HepG2 (cell line): ENCODE measurements at regions not wholly inside any gene's neighbourhood (a gene's known extent, or its start where the extent isn't known, plus 50 kb on each side); places are given as distances from the start of the nearest gene placed in this dataset.

Experiments
- AGO1 ChIP-seq: fragments of 200-400 bp; formaldehyde crosslinking; IDR thresholded peaks from 2 replicates; pipeline ENCODE4 v1.6.1; 2017; ENCODE audit warnings: mild to moderate bottlenecking, low read depth, low read length, moderate library complexity; ENCODE audit not compliant: poor library complexity, severe bottlenecking
- CCDC6 ChIP-seq: sonication (generic); formaldehyde crosslinking; IDR thresholded peaks from 2 replicates; pipeline ENCODE4 v1.8.1; 2022; ENCODE audit warnings: mild to moderate bottlenecking, missing genetic modification reagents, moderate library complexity
- KLF13 ChIP-seq: sonication (generic); formaldehyde crosslinking; IDR thresholded peaks from 2 replicates; pipeline ENCODE4 v1.4.0; 2020; ENCODE audit warnings: mild to moderate bottlenecking, missing genetic modification reagents
- KLF16 ChIP-seq, 2 experiments: sonication (generic) in 1 of 2; formaldehyde crosslinking in 1 of 2; IDR thresholded peaks; 2 replicates each; pipeline versions ENCODE4 v1.6.1 to v1.8.0; 2016 to 2023; ENCODE audit warnings: missing genetic modification reagents in 2 of 2, missing compliant biosample characterization in 1 of 2
- MIER3 ChIP-seq: IDR thresholded peaks from 2 replicates; pipeline ENCODE4 v1.6.1; 2016; ENCODE audit warnings: missing compliant biosample characterization, borderline replicate concordance
- RORA ChIP-seq: sonication (generic); formaldehyde crosslinking; IDR thresholded peaks from 2 replicates; pipeline ENCODE4 v1.5.0; 2020; ENCODE audit warnings: mild to moderate bottlenecking, missing genetic modification reagents, moderate library complexity
- SMARCC2 ChIP-seq: fragments of 450-650 bp; IDR thresholded peaks from 2 replicates; pipeline ENCODE4 v1.6.1; 2017; ENCODE audit warnings: antibody characterized with exemption, mild to moderate bottlenecking
- ZMAT3 ChIP-seq: sonication (generic); formaldehyde crosslinking; conservative IDR thresholded peaks from 2 replicates; pipeline ENCODE4 v1.7.0; 2021; ENCODE audit warnings: missing genetic modification reagents
- ZMYM4 ChIP-seq: sonication (generic); formaldehyde crosslinking; IDR thresholded peaks from 2 replicates; pipeline ENCODE4 v1.8.1; 2023; ENCODE audit warnings: mild to moderate bottlenecking, missing genetic modification reagents
- ZNF17 ChIP-seq: sonication (generic); formaldehyde crosslinking; IDR thresholded peaks from 2 replicates; pipeline ENCODE4 v1.5.0; 2020; ENCODE audit warnings: mild to moderate bottlenecking, missing genetic modification reagents
- ZNF225 ChIP-seq: sonication (generic); formaldehyde crosslinking; IDR thresholded peaks from 2 replicates; pipeline ENCODE4 v1.4.0; 2020; ENCODE audit warnings: mild to moderate bottlenecking, missing genetic modification reagents
- ZNF382 ChIP-seq: sonication (generic); formaldehyde crosslinking; IDR thresholded peaks from 2 replicates; pipeline ENCODE4 v1.5.0; 2020; ENCODE audit warnings: missing genetic modification reagents, mild to moderate bottlenecking, borderline replicate concordance
- ZNF605 ChIP-seq: sonication (generic); formaldehyde crosslinking; IDR thresholded peaks from 2 replicates; pipeline ENCODE4 v1.8.0; 2022; ENCODE audit warnings: mild to moderate bottlenecking, missing genetic modification reagents
- ZNF703 ChIP-seq: sonication (generic); formaldehyde crosslinking; IDR thresholded peaks from 2 replicates; pipeline ENCODE4 v1.5.1; 2020; ENCODE audit warnings: missing genetic modification reagents, mild to moderate bottlenecking, moderate library complexity, borderline replicate concordance
- ZNF724P ChIP-seq: sonication (generic); formaldehyde crosslinking; IDR thresholded peaks from 2 replicates; pipeline ENCODE4 v1.8.0; 2022; ENCODE audit warnings: missing genetic modification reagents, borderline replicate concordance
- ZNF781 ChIP-seq: sonication (generic); formaldehyde crosslinking; IDR thresholded peaks from 2 replicates; pipeline ENCODE4 v1.5.1; 2020; ENCODE audit warnings: borderline replicate concordance, mild to moderate bottlenecking, missing genetic modification reagents; ENCODE audit errors: not compliant biosample characterization
- ZSCAN25 ChIP-seq: sonication (generic); formaldehyde crosslinking; IDR thresholded peaks from 2 replicates; pipeline ENCODE4 v1.8.0; 2022; ENCODE audit warnings: mild to moderate bottlenecking, missing genetic modification reagents
- TF ChIP-seq, protein P1 (sequence below): sonication (generic); formaldehyde crosslinking; IDR thresholded peaks from 2 replicates; pipeline ENCODE4 v1.5.1; 2020; ENCODE audit warnings: missing genetic modification reagents, mild to moderate bottlenecking, borderline replicate concordance
- TF ChIP-seq, protein P2 (sequence below): IDR thresholded peaks from 2 replicates; pipeline ENCODE4 v1.6.1; 2016; ENCODE audit warnings: missing compliant biosample characterization, missing genetic modification reagents, borderline replicate concordance
- TF ChIP-seq, protein P3 (sequence below): sonication (generic); formaldehyde crosslinking; IDR thresholded peaks from 2 replicates; pipeline ENCODE4 v1.8.1; 2023; ENCODE audit warnings: missing genetic modification reagents, mild to moderate bottlenecking, borderline replicate concordance
- TF ChIP-seq, protein P4 (sequence below): sonication (generic); formaldehyde crosslinking; IDR thresholded peaks from 2 replicates; pipeline ENCODE4 v1.4.0; 2020; ENCODE audit warnings: missing genetic modification reagents, borderline replicate concordance

DNA sequence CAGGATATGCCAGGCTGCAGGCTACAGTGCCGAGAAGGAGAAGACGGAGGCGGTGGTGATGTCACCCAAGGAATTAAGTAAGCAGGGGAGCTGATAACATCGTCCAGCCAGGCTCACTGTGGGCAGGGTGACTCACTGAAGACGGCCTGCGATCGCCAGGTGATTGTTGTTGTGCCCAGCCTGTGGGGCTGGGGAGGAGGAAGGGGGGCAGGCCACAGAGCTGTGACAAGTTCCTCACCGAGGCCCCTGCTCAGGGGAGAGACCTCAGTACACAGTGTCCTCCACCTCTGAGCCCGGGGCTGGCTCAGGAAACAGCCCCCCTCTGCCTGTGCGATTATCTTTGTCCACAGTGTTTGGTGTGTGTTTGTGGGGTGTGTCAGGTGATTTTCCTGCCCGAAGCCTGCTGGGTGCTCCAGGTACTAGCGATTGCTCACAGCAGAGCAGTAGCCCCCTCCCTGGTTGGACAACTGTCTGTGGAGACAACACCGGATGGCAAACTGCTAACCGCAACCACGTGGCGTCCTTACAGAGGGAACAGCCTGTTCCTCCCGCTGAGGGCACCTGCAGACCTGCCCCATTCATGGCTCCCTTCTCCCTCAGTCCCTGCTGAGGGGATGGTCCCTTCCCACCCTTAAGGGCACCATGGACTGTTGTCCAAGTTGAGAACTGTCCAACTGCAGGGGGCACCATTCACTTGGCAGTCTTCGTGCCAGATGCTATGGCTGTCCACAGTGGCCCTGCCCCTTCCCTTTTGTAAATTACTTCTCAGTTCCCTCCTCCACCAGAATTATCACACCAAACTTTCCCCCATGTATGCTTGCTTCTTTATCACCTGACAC lies 95.1 kb downstream of the ZFP36L2 start (continued):
- TF ChIP-seq, protein P1, sequence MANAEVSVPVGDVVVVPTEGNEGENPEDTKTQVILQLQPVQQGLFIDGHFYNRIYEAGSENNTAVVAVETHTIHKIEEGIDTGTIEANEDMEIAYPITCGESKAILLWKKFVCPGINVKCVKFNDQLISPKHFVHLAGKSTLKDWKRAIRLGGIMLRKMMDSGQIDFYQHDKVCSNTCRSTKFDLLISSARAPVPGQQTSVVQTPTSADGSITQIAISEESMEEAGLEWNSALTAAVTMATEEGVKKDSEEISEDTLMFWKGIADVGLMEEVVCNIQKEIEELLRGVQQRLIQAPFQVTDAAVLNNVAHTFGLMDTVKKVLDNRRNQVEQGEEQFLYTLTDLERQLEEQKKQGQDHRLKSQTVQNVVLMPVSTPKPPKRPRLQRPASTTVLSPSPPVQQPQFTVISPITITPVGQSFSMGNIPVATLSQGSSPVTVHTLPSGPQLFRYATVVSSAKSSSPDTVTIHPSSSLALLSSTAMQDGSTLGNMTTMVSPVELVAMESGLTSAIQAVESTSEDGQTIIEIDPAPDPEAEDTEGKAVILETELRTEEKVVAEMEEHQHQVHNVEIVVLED (CRISPR knock-in tag): peak; percentile 32; the same call in 1 of the 2 replicates
- no peak for TF ChIP-seq SMARCC2
- 0 out of 2 replicates have a peak, but pooled peaks have one; percentile 36 for TF ChIP-seq CCDC6 (CRISPR knock-in tag)
- TF ChIP-seq, protein P2, sequence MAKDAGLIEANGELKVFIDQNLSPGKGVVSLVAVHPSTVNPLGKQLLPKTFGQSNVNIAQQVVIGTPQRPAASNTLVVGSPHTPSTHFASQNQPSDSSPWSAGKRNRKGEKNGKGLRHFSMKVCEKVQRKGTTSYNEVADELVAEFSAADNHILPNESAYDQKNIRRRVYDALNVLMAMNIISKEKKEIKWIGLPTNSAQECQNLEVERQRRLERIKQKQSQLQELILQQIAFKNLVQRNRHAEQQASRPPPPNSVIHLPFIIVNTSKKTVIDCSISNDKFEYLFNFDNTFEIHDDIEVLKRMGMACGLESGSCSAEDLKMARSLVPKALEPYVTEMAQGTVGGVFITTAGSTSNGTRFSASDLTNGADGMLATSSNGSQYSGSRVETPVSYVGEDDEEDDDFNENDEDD (CRISPR knock-in tag): peak; percentile 68; the same call in 1 of the 2 replicates
- no peak for TF ChIP-seq ZNF382 (CRISPR knock-in tag)
- TF ChIP-seq ZNF225 (CRISPR knock-in tag): 0 out of 2 replicates have a peak, but pooled peaks have one; percentile 30
- TF ChIP-seq, protein P3, sequence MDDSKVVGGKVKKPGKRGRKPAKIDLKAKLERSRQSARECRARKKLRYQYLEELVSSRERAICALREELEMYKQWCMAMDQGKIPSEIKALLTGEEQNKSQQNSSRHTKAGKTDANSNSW (CRISPR knock-in tag): no peak
- TF ChIP-seq AGO1: no peak
- TF ChIP-seq ZNF703 (CRISPR knock-in tag): no peak
- TF ChIP-seq ZSCAN25 (CRISPR knock-in tag): peak; percentile 89
- TF ChIP-seq RORA (CRISPR knock-in tag): no peak
- no peak; the same call in 1 of the 2 replicates for TF ChIP-seq ZNF605 (CRISPR knock-in tag)
- TF ChIP-seq ZMAT3 (CRISPR knock-in tag): 0 out of 2 replicates have a peak, but pooled peaks have one; percentile 50
- no peak for TF ChIP-seq ZNF17 (CRISPR knock-in tag)
- no peak for TF ChIP-seq KLF13 (CRISPR knock-in tag)
- TF ChIP-seq, protein P4, sequence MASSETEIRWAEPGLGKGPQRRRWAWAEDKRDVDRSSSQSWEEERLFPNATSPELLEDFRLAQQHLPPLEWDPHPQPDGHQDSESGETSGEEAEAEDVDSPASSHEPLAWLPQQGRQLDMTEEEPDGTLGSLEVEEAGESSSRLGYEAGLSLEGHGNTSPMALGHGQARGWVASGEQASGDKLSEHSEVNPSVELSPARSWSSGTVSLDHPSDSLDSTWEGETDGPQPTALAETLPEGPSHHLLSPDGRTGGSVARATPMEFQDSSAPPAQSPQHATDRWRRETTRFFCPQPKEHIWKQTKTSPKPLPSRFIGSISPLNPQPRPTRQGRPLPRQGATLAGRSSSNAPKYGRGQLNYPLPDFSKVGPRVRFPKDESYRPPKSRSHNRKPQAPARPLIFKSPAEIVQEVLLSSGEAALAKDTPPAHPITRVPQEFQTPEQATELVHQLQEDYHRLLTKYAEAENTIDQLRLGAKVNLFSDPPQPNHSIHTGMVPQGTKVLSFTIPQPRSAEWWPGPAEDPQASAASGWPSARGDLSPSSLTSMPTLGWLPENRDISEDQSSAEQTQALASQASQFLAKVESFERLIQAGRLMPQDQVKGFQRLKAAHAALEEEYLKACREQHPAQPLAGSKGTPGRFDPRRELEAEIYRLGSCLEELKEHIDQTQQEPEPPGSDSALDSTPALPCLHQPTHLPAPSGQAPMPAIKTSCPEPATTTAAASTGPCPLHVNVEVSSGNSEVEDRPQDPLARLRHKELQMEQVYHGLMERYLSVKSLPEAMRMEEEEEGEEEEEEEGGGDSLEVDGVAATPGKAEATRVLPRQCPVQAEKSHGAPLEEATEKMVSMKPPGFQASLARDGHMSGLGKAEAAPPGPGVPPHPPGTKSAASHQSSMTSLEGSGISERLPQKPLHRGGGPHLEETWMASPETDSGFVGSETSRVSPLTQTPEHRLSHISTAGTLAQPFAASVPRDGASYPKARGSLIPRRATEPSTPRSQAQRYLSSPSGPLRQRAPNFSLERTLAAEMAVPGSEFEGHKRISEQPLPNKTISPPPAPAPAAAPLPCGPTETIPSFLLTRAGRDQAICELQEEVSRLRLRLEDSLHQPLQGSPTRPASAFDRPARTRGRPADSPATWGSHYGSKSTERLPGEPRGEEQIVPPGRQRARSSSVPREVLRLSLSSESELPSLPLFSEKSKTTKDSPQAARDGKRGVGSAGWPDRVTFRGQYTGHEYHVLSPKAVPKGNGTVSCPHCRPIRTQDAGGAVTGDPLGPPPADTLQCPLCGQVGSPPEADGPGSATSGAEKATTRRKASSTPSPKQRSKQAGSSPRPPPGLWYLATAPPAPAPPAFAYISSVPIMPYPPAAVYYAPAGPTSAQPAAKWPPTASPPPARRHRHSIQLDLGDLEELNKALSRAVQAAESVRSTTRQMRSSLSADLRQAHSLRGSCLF (CRISPR knock-in tag): no peak
- TF ChIP-seq ZMYM4 (CRISPR knock-in tag): peak; percentile 54; the same call in 1 of the 2 replicates
- TF ChIP-seq MIER3 (CRISPR knock-in tag): no peak; the same call in 1 of the 2 replicates
- TF ChIP-seq KLF16 (CRISPR knock-in tag; IDR thresholded peaks at IDR 0.05): peak in 1 of 2 experiments; percentile 54; a peak in 2 of 4 replicates
- peak; percentile 19; the same call in 1 of the 2 replicates for TF ChIP-seq ZNF724P (CRISPR knock-in tag)
- no peak for TF ChIP-seq ZNF781 (CRISPR knock-in tag)
